ENCODE measurements at regions not wholly inside any gene's neighbourhood (a gene's known extent, or its start where the extent isn't known, plus 50 kb on each side); places are given as distances from the start of the nearest gene placed in this dataset.

DNA sequence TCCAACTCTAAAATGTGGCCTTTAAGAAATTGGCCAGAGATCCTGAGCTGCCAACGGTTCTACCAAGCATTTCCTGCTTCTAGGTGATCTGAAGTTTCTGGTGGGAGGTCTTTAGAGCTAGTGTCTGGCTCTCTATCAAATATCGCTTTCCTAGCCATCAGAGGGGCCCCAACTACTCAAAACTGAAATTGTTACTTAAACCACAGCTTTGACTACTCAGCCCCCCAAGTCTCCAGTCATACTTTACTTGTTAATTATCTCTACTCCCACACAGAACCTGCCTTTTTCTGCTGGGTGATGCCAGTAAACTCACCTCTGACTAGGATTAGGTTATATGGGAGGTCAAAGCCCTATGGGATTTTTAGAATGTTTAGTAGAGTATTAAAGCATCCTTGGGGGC is 95.1 kb downstream of the FASLG start:
- TF ChIP-seq, protein P1, sequence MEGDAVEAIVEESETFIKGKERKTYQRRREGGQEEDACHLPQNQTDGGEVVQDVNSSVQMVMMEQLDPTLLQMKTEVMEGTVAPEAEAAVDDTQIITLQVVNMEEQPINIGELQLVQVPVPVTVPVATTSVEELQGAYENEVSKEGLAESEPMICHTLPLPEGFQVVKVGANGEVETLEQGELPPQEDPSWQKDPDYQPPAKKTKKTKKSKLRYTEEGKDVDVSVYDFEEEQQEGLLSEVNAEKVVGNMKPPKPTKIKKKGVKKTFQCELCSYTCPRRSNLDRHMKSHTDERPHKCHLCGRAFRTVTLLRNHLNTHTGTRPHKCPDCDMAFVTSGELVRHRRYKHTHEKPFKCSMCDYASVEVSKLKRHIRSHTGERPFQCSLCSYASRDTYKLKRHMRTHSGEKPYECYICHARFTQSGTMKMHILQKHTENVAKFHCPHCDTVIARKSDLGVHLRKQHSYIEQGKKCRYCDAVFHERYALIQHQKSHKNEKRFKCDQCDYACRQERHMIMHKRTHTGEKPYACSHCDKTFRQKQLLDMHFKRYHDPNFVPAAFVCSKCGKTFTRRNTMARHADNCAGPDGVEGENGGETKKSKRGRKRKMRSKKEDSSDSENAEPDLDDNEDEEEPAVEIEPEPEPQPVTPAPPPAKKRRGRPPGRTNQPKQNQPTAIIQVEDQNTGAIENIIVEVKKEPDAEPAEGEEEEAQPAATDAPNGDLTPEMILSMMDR (conservative IDR thresholded peaks at IDR 0.05), result no peak
- no peak for TF ChIP-seq EZH2 (IDR thresholded peaks at IDR 0.05; ENCODE audit: low read depth)
